NCI-H2227 treated with DMSO at 0.1 percent for 48 hours (cell line): ENCODE measurements at regions not wholly inside any gene's neighbourhood (a gene's known extent, or its start where the extent isn't known, plus 50 kb on each side); places are given as distances from the start of the nearest gene placed in this dataset.

Experiments
- DNase-seq: peaks from one replicate; lab custom pipeline; 2025; lab: John Stamatoyannopoulos, UW

DNA sequence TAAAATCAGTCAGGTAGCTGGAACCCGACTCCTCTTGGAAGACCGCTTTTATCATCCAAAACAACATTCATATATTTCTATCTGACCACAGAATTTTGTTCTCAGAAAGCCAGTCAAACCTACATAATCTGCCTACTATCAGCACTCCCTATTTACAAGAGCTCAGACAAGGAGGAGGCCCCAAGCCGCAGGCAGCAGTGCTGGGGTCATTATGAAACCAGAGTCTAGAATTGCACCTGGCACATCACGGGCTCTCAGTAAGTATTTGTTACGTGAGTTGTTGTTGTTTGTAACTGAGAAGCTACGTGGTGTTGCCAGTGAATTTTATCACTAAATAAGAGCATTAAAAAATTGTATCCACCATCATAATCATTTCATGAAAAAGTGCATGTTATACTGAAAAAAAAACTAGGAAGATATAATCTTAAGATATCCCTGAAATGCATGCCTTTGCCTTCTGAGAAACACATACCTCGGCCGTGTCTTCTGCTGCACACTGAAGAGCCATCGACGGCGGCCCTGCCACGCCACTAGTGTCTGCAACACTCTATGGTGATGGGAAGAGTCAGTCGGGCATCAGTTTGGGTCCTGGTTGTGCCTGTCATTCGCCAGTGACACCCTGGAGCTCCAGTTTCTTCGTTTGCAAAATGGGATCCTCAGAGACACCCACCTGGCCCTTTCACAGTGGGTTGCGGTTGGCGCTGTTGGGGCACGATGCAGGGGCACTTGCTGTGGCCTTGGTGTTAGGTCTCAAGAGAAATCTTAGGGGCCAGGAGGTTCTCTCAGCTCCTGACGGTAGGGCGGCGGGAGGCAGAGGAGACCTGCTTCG lies 505.9 kb downstream of the EIPR1 start:
- no peak for DNase-seq

DNA sequence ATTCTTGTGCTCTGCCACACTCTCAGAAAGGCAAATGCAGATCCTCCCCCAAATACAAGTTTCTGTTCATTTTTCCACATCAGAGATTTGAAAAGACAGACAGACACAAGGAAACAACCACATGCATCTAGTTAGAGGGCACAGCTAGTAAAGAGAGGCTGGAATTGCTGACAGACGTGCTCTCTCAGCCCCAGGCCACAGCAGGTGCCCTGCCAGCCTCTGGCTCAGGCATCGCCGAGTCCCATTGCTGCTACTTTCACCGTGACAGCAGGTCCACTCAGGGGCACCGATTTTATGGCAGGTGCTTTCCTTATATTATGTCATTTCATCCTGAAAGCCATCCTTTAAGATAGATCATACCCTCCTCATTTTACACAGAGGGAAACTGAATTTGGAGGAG lies 507.5 kb downstream of the EIPR1 start:
- no peak for DNase-seq

DNA sequence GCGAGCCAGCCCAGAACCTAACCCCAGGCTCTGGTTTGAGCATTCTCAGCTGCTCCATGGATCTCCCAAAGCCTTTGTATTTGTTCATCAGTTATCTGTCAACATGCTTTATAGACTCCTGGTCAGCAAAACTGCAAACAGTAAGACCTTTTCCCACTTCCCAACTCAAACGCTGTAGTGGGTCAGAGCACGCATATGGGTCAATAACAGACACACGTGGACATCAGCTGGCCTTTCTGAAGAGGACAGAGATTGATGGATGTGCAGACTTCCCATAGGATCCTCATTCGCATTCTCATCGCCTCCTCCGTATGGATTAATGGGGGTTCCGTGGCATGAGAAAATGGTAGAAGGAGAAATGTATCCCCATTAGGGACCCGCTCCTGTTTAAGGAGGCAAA lies 508.1 kb downstream of the EIPR1 start:
- DNase-seq = no peak

DNA sequence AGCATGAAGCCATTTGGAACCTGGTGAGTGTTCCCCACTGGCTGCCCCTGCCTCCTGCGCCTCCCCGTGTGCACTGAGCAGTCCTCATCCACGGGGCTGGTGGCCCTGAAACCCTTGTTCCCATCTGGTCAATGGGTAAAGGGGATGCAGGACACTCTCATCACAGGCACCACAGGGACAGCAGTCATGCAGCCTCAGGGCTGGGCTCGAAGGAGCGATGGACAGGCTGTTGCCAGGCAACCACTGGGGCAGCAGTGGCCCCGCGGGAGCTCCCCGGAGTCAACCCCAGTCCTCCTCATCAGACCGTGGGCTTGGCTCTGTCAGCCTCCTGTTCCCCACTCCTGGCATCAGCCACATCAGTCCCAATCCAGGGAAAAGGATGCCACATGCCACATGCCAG lies 509.5 kb downstream of the EIPR1 start:
- no peak for DNase-seq

DNA sequence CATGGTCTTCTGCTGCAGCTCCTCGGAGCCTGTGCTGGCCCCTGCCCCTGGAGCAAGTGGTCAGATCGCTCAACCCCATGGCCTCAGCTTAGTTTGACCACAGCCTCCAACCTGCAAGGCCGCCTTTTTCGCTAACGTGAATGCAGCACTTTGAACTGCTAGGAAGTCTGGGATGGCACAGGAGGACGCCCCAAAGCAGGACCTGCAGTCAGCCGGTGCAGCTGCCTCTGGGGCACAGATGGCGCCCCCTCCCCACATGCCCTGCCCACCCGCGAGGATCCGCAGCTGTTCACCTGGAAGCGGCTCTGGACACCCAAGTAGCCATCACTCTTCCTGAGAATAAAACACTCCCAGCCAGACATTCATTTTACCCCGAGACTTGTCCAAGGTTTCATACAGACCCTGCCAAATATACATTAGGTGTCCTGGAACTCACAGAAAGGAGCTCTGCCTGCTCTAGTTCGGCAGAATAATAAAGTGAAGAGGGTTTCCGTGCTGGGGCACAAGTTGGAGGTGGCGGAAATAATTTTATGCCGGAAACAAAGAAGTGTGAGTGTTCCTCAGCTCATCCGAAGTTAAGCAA lies 510.1 kb downstream of the EIPR1 start:
- DNase-seq = no peak

DNA sequence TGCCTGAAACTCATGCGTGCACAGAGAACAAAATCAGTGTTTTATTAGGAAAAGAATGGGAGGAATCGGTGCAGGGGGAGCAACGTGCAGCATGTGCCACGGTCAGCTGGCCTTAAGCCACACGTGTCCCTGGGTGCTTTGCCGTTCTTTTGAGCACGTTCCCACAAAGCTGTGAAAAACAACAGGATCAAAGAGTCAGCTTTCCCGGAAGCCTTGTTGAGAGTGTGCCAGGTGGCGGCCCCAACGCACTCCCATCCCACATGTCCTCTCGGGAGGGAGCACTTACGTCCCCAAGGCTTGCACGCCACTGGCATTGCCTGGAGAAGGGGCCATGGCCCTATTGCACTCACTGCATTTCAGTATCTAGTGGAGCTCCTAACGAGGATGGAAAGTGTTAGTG lies 511.2 kb downstream of the EIPR1 start:
- DNase-seq = no peak

DNA sequence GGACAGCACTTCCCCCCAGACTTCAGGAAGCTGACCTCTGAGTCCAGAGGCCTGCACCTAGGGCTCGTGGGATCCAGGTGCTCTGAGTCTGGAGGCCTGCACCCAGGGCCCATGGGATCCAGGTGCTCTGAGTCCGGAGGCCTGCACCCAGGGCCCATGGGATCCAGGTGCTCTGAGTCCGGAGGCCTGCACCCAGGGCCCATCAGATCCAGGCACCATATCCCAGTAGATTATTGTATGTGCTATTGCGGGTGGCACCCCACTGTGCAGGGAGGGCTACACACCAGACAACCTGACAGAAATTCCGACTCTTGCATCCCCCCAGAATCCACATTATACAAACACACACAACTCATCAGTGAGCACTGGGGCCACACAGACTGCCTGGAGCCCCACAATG lies 515.2 kb downstream of the EIPR1 start:
- no peak for DNase-seq

DNA sequence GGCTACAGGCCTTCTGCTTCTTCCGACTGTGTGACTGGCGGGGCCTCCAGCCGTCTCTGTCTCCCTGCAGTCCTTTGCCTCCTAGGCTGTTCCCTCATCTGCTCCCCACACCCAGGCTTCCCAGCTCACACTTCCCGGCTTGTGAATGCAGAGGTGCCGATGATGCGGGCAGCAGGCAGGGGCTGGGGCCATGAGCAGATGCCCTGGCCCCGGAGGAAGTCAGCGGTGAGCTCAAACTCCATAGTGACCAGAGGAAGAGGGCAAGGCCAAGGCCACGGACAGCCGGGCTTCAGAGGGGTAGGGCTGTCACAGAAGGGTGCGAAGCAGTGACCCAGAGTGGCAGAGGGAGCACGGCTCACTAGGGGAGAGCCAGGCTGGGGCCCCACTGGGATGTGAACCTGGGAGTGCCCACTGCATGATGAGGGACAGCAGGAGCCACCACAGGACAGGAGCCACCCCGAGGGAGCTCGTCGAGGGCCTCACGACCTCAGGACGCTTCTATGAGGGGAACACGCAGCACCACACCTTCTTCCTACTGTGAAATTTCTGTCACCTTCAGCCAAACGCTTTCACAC lies 515.9 kb downstream of the EIPR1 start:
- DNase-seq = no peak

DNA sequence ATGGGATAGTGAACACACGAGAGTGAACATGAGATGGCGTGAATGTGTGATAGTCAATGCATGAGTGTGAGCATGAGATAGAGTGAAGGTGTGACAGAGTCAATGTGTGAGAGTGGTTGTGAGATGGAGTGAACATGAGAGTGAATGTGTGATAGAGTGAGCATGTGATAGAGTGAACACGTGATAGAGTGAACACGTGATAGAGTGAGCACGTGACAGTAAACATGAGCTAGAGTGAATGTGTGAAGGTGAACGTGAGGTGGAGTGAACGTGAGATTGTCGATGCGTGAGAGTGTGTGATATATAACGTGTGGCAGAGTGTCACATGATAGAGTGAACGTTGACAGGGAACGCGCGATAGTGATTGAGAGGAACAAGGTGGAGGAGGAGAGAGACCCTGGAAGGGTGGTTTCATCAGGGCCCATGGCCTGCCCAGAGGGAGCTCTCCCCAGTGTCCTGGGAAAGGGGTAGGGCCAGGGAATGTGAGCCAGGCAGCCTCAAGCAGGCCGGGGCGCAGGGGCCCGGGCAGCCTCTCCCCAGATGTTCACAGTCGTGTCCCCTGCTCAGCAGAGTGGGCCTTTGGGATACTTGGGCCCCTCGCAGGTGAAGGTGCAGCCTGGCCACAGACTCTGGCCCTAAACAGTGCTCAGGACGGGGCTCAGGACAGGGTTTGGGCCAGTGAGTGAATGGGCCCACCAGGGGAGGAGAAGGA lies 516.9 kb downstream of the EIPR1 start:
- no peak for DNase-seq

DNA sequence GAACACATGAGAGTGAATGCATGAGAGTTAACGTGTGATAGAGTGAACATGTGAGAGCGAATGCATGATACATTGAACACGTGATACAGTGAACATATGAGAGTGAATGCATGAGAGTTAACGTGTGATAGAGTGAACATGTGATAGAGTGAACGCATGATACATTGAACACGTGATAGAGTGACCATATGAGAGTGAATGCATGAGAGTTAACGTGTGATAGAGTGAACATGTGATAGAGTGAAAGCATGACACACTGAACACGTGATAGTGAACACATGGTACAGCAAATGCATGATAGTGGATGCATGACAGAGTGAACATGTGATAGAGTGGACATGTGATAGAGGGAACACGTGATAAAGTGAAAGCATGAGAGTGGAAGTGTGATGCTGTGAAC lies 517.9 kb downstream of the EIPR1 start:
- DNase-seq = no peak

DNA sequence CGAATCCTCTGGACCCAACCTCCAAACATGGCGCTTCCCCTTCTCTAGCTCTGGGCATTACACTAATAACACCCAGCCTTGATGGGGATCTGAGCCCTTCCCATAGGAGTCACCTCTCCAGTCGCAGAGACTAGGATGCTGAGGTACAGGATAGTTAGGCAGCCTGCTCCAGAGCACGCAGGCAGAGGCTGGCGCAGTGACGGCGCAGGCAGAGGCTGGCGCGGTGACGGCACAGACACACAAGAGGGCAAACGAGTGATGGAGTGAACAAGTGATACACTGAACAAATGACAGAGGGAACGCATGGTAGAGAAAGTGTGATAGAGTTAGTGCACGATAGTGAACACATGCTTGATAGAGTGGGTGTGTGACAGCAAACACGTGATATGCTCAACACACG lies 518.5 kb downstream of the EIPR1 start:
- no peak for DNase-seq

DNA sequence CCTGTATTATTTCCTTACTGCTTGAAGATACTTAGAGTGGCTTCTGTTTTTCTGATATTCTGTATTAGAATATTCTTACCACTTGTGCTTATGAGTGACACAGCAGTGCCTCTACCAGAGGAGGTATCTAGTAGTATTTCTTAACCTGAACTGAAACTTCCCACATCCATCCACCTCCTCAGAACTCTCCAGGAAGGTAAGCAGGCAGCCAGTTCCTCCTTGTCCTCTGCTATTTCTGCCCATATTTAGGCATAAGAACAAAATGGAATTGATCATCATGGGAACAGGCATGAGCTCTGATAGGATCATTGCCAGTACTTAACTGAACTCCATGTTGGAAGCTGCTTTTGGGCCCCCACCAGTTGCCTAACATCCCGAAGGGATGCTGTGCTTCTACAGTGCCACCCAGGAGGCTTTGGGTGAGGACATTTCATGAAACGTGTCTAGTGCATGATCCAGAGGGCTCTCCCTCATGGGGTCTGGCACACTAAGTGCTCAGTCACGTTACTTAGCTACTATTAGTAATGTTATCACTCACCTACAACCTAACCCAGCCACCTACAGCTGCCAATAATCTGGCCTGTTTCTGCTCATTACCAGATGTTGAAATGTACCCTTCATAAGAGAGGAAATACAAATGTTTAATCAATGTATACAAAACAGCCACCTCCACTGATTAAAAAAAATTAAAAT lies 520.7 kb downstream of the EIPR1 start:
- no peak for DNase-seq

DNA sequence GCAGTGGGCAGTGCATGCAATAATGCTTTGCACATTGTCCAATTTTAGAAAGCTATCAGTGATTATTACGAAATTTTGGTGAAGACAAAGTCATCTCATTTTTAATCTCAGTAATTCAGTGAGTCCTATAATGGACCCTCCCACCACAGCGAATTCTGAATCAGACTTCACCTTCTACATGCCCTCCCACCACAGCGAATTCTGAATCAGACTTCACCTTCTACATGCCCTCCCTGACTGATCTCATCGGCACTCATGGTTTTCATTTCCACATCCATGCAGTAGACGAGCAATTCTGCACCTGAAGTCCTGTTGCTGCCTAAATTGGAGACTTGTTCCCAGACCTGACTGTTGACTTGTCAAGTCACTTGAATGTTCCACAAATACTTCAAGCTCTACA lies 522.3 kb downstream of the EIPR1 start:
- no peak for DNase-seq

DNA sequence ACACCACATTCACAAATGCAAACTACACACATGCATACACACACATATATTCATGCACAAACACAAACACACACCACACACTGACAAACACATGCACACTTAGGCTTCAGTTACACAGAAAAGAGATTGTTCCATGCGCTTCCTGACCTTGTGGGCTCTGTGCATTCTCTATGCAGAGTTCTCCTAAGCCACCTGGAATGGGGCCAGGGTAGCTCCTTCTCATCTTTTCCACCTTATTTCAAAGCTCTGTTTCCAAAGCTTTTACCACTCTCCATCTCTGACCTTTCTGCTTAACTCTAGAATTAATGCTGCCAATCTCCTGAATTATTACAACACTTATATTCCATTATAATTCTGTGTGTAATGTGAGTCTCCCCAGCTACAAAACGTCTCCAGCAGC lies 522.3 kb upstream of the MYT1L start:
- DNase-seq = peak; percentile 74

DNA sequence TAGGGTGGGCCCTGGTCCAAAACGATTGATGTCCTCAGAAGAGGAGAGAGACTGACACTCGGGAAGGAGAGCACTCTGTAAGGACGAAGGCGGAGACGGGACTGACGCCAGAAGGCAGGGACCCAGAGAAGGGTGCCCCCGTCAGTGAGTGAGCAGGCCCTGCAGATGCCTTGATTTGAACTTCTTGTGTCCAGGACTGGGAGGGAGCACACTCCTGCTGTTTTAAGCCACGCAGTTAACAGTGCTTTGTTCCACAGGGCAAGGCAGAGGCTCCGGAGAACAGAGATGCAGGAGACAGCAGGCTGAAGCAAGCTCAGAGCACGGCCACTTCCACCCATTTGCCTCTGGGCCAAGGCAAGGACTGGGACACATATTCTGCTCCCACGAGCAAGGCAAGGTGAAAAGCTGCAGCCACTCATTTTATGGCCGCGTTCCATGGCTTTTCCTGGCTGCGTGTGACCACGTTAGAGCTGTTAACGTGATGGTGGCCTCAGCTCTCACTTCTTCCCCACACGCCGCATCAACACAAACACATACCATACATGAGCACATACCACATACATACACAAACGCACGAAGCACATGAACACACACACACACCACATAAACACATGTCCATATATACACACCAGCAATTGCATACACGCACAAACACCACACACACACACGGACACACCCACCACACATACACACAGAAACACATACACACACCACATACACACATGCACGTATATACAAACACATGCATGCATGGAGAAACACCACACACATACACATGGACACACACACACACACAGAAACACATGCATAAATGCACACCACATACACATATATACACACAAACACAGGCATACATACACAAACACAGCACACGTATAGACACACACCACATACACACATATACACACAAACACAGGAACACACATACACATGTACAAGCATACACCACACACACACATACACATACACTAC lies 521.0 kb upstream of the MYT1L start:
- DNase-seq = no peak

DNA sequence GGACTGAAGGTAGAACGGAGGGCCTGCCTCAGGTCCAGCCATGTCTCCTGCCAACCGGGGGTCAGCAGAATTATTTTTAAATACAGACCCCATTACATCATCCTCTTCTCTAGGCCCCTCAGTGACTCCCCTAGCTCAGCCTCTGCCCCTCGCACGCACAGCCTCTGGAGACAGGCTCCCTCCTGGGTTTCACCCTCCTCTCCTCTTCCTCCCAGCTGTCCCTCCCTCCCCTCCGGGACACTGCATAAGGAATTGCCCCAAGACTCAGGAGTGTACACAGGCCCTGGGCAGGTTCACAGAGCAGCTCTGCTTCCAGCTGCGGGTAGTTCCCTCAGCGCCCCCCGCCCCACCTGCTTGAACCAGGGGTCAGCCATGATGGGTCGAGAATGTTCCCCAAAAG lies 520.2 kb upstream of the MYT1L start:
- no peak for DNase-seq

DNA sequence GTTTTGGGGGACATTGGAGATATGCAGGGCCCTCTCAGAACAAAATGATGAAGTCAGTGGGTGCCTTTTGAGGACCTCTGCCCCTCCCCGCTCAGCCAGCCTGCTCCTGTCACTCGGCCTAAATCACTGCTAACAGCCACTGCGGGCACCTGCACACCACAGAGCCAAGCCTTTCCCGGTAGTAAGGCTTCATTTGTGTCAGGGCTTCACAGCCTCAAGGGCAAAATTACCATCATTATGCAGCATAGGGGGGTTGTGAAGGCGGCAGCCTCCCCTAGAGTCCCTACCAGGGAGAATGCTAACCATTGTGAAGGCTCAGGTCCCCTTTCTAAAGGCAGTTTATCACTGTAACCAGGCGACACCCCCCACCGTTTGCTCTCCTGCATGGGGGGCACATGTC lies 519.8 kb upstream of the MYT1L start:
- peak; percentile 71 for DNase-seq

DNA sequence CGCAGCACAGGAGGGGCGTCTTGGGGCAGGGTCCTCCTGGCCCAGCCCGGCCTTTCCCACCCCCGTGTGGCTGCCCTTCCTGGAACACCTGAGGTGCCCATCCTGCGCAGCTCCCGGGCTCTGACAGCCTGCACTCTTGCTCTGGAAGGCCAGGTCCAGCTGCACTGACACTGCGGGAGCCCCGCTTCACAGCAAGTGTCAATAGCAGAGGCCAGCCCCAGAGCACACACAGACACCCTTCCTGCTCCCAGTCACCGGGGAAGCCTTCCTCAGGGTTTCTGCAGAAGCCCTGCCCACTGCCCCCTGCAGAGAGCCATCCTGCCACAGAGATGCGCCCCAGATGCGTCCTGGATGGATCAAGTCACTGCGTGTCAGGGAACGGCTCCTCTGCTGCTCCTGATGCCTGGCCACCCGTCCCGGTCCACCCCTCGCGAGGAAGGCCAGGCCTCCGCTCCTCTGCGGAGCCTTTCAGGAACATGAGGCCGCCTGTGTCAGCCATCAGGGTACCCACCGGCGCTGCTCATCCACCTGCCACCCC lies 519.2 kb upstream of the MYT1L start:
- DNase-seq = no peak

DNA sequence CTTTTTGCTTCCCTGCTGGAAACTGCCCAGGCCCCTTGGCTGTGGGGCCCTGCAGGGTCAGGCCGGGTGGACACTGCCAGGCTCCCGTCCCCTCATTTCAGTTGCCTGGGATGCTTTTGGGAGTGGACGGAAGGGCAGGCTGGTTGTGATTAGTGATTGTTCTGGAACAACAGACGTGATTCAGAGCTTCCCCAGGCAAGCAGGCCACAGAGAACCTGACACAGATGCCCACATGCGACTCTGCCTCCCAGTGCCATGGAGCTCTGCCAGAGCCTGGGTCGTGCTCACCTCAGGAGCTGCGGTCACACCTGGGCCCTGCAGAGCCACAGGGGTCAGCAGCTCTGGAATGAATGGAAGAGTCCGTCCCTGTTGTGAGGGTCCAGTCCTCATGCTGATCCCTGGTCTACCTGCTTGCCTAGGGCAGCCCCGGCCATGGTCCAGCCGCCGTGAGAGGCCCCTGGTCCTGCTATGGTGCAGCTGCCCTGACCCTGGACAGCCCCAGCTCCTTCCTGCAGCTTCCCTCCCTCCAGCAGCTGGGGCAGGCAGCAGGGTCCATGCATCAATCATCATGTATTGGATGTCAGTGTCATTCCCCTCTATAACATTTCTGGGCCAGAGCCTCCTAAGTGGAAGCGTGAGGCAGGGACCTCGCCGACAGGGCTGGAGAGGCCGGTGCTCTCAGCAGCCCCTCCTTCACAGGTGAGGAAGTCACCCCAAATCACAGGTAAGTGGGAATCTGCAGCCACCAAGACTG lies 518.6 kb upstream of the MYT1L start:
- no peak for DNase-seq
